H9 (cell line): ENCODE measurements at regions not wholly inside any gene's neighbourhood (a gene's known extent, or its start where the extent isn't known, plus 50 kb on each side); places are given as distances from the start of the nearest gene placed in this dataset.

Source experiments
- DNase-seq: peaks from one replicate; pipeline ENCODE4 v3.0.0-alpha.2; 2017
- H2AFZ ChIP-seq: one replicate; pipeline ENCODE4 v1.6.1; 2013; ENCODE audit warnings: mild to moderate bottlenecking, low read length, control low read depth, moderate library complexity
- H2AK5ac ChIP-seq: 2 replicates; pipeline ENCODE4 v1.6.1; 2013; ENCODE audit warnings: low read length, control low read depth, mixed read lengths; ENCODE audit not compliant: insufficient read length
- H2BK120ac ChIP-seq: one replicate; pipeline ENCODE4 v1.6.1; 2013; ENCODE audit warnings: low read depth, mild to moderate bottlenecking, low read length, control low read depth, inconsistent platforms; ENCODE audit not compliant: poor library complexity, severe bottlenecking
- H2BK12ac ChIP-seq: 2 replicates; pipeline ENCODE4 v1.6.1; 2013; ENCODE audit warnings: low read length, control low read depth, mixed read lengths, low read depth; ENCODE audit not compliant: insufficient read length
- H2BK15ac ChIP-seq: 2 replicates; pipeline ENCODE4 v1.6.1; 2013; ENCODE audit warnings: low read depth, low read length, control low read depth
- H2BK20ac ChIP-seq: one replicate; pipeline ENCODE4 v1.6.1; 2013; ENCODE audit warnings: low read depth, mild to moderate bottlenecking, low read length, control low read depth, inconsistent platforms; ENCODE audit not compliant: poor library complexity, severe bottlenecking
- H2BK5ac ChIP-seq: 2 replicates; pipeline ENCODE4 v1.6.1; 2013; ENCODE audit warnings: low read length, control low read depth, mixed read lengths; ENCODE audit not compliant: insufficient read length
- H3K14ac ChIP-seq: 2 replicates; pipeline ENCODE4 v1.6.1; 2013; ENCODE audit warnings: low read length, control low read depth; ENCODE audit not compliant: insufficient read depth
- H3K18ac ChIP-seq: 2 replicates; pipeline ENCODE4 v1.6.1; 2013; ENCODE audit warnings: low read depth, mild to moderate bottlenecking, mixed read lengths, low read length, control low read depth; ENCODE audit not compliant: insufficient read length
- H3K23ac ChIP-seq: 2 replicates; pipeline ENCODE4 v1.6.1; 2013; ENCODE audit warnings: low read length, control low read depth, mixed read lengths, low read depth; ENCODE audit not compliant: insufficient read length
- H3K23me2 ChIP-seq: 2 replicates; pipeline ENCODE4 v1.6.1; 2013; ENCODE audit warnings: low read depth, mild to moderate bottlenecking, mixed read lengths, low read length, control low read depth; ENCODE audit not compliant: insufficient read length, poor library complexity, severe bottlenecking
- H3K27ac ChIP-seq: 2 replicates; pipeline ENCODE4 v1.5.1; 2013; ENCODE audit warnings: low read length, control low read depth, mixed read lengths, low read depth; ENCODE audit not compliant: insufficient read length
- H3K27me3 ChIP-seq: 2 replicates; pipeline ENCODE4 v1.6.1; 2013; ENCODE audit warnings: low read length, control low read depth, inconsistent platforms; ENCODE audit not compliant: insufficient read depth
- H3K4ac ChIP-seq: 2 replicates; pipeline ENCODE4 v1.6.1; 2013; ENCODE audit warnings: low read depth, mild to moderate bottlenecking, control low read depth, inconsistent platforms, low read length, moderate library complexity
- H3K4me1 ChIP-seq: 2 replicates; pipeline ENCODE4 v1.6.1; 2013; ENCODE audit warnings: low read length, control low read depth, inconsistent platforms; ENCODE audit not compliant: insufficient read depth
- H3K4me2 ChIP-seq: 2 replicates; pipeline ENCODE4 v1.6.1; 2013; ENCODE audit warnings: low read length, control low read depth, mixed read lengths; ENCODE audit not compliant: insufficient read length, insufficient read depth
- H3K56ac ChIP-seq: 2 replicates; pipeline ENCODE4 v1.6.1; 2013; ENCODE audit warnings: low read depth, mild to moderate bottlenecking, mixed read lengths, low read length, control low read depth; ENCODE audit not compliant: insufficient read length
- H3K79me1 ChIP-seq: 2 replicates; pipeline ENCODE4 v1.6.1; 2013; ENCODE audit warnings: low read depth, mild to moderate bottlenecking, moderate library complexity, low read length, control low read depth, inconsistent platforms; ENCODE audit not compliant: insufficient read depth, poor library complexity, severe bottlenecking
- H3K79me2 ChIP-seq: 2 replicates; pipeline ENCODE4 v1.6.1; 2013; ENCODE audit warnings: low read length, control low read depth, inconsistent platforms; ENCODE audit not compliant: insufficient read depth
- H3K9ac ChIP-seq: 2 replicates; pipeline ENCODE4 v1.6.1; 2013; ENCODE audit warnings: low read length, control low read depth, mixed read lengths; ENCODE audit not compliant: insufficient read length; ENCODE audit errors: extremely low read depth
- H3K9me3 ChIP-seq: one replicate; pipeline ENCODE4 v1.6.1; 2013; ENCODE audit warnings: low read depth, low read length, inconsistent platforms; ENCODE audit not compliant: control insufficient read depth
- H3T11ph ChIP-seq: one replicate; pipeline ENCODE4 v1.6.1; 2013; ENCODE audit warnings: mild to moderate bottlenecking, low read length, control low read depth, inconsistent platforms
- H4K20me1 ChIP-seq: one replicate; pipeline ENCODE4 v1.6.1; 2013; ENCODE audit not compliant: control insufficient read depth, insufficient read length, insufficient read depth
- H4K5ac ChIP-seq: 2 replicates; pipeline ENCODE4 v1.6.1; 2013; ENCODE audit warnings: low read depth, mild to moderate bottlenecking, mixed read lengths, low read length, control low read depth; ENCODE audit not compliant: insufficient read length
- H4K8ac ChIP-seq: replicated peaks from 2 replicates; pipeline ENCODE4 v1.6.1; 2013; ENCODE audit warnings: low read length, control low read depth, mixed read lengths, low read depth; ENCODE audit not compliant: insufficient read length
- H4K91ac ChIP-seq: 2 replicates; pipeline ENCODE4 v1.6.1; 2013; ENCODE audit warnings: low read depth, mild to moderate bottlenecking, moderate library complexity, mixed read lengths, low read length, control low read depth; ENCODE audit not compliant: insufficient read length
- H3K27ac Mint-ChIP-seq, 3 experiments: 2 replicates in 2 of 3; 3 replicates in 1 of 3; pipeline ENCODE4 v1.8.0; 2020 to 2021; ENCODE audit warnings: mixed read lengths in 3 of 3, mild to moderate bottlenecking in 1 of 3, moderate library complexity in 1 of 3
- H3K27me3 Mint-ChIP-seq: 2 replicates; pipeline ENCODE4 v1.8.0; 2021; ENCODE audit warnings: low read depth, mild to moderate bottlenecking, moderate library complexity, mixed read lengths
- H3K36me3 Mint-ChIP-seq, 3 experiments: 2 replicates in 2 of 3; 3 replicates in 1 of 3; pipeline ENCODE4 v1.8.0; 2020 to 2021; ENCODE audit warnings: low read depth in 3 of 3, mixed read lengths in 3 of 3; ENCODE audit not compliant: insufficient read depth in 1 of 3
- H3K4me1 Mint-ChIP-seq, 2 experiments: 2 replicates each; pipeline ENCODE4 v1.8.0; 2020; ENCODE audit warnings: mixed read lengths in 2 of 2
- H3K4me3 Mint-ChIP-seq, 2 experiments: 2 replicates in 1 of 2; 3 replicates in 1 of 2; pipeline ENCODE4 v1.8.0; 2020 to 2021; ENCODE audit warnings: mild to moderate bottlenecking in 2 of 2, mixed read lengths in 2 of 2, moderate library complexity in 1 of 2
- H3K9me3 Mint-ChIP-seq, 2 experiments: 2 replicates in 1 of 2; 3 replicates in 1 of 2; pipeline ENCODE4 v1.8.0; 2020; ENCODE audit warnings: mild to moderate bottlenecking in 2 of 2, mixed read lengths in 2 of 2, moderate library complexity in 1 of 2
- CTCF ChIP-seq: fragments of 200-600 bp; sonication (generic); conservative IDR thresholded peaks from 3 replicates; pipeline ENCODE4 v1.8.0; 2021; ENCODE audit warnings: antibody characterized with exemption, mild to moderate bottlenecking
- WGBS: extraction: QIAGEN DNeasy Blood & Tissue Kit; methylation state at CpG from one replicate; pipeline ENCODE4 v1.1.7; 2013; ENCODE audit warnings: missing lambda C conversion rate, low lambda C conversion rate, mixed read lengths; ENCODE audit not compliant: insufficient read length; ENCODE audit errors: extremely low coverage; 5-methylcytosine and 5-hydroxymethylcytosine counted together

- Histone ChIP-seq H4K5ac (no peak overlapping the region), H3K14ac (no peak overlapping the region), H2BK15ac (no peak overlapping the region), H3K4me1 (no peaks in the 10 kb centered on the region; the same call in 1 of the 2 replicates), H3K23ac (no peak overlapping the region), H2AK5ac (no peak overlapping the region), H3K79me1 (no peaks in the 10 kb centered on the region), H2BK20ac (no peak overlapping the region), H4K20me1 (no peaks in the 10 kb centered on the region), H2BK120ac (no peak overlapping the region), H3K9me3 (no peaks in the 10 kb centered on the region), H3K56ac (no peak overlapping the region), H2BK5ac (no peak overlapping the region), H3K79me2 (no peaks in the 10 kb centered on the region), H2BK12ac (no peak overlapping the region), H3K4ac (no peak overlapping the region), H4K91ac (no peak overlapping the region), H3K27me3 (no peaks in the 10 kb centered on the region), H3K9ac (no peak overlapping the region), H3K4me2 (no peak overlapping the region), H4K8ac (no peak overlapping the region), H3T11ph (no peak overlapping the region), H3K23me2 (no peaks in the 10 kb centered on the region), H3K27ac (no peak overlapping the region), H3K18ac (no peak overlapping the region), H2AFZ (peak overlapping the region; percentile 9)
- H3K9me3 Mint-ChIP-seq = no peaks in the 10 kb centered on the region
- H3K4me1 Mint-ChIP-seq = peaks cover 18 to 19% of the 10 kb centered on the region in 2 experiments
- no peak for TF ChIP-seq CTCF
- no peaks in the 10 kb centered on the region for H3K27me3 Mint-ChIP-seq
- H3K36me3 Mint-ChIP-seq = no peaks in the 10 kb centered on the region
- WGBS = no CpG with 5 or more reads among the region's 4 CpGs
- no peak for DNase-seq
- no peak overlapping the region for H3K27ac Mint-ChIP-seq
- H3K4me3 Mint-ChIP-seq = no peak overlapping the region
These were observed 1187.1 kb upstream of the EPHA6 start for GRCh38 chr3:95627293-95627692.
